Loucy (cell line): ENCODE measurements at regions not wholly inside any gene's neighbourhood (a gene's known extent, or its start where the extent isn't known, plus 50 kb on each side); places are given as distances from the start of the nearest gene placed in this dataset.

Experiments used
- CTCF ChIP-seq: fragments of 200-600 bp; sonication (generic); conservative IDR thresholded peaks from 2 replicates; pipeline ENCODE4 v1.5.1; 2014; ENCODE audit warnings: mild to moderate bottlenecking, antibody characterized with exemption, low read length
- EZH2phosphoT487 ChIP-seq: fragments of 200-600 bp; IDR thresholded peaks from 2 replicates; pipeline ENCODE4 v1.6.1; 2018; ENCODE audit warnings: antibody characterized with exemption, mild to moderate bottlenecking, moderate library complexity, borderline replicate concordance

GRCh38 chr13:44817131-44817671, 172.1 kb downstream of the NUFIP1 start:
- TF ChIP-seq CTCF: no peak
- no peak for TF ChIP-seq EZH2phosphoT487
